BE2C (cell line): ENCODE measurements at regions not wholly inside any gene's neighbourhood (a gene's known extent, or its start where the extent isn't known, plus 50 kb on each side); places are given as distances from the start of the nearest gene placed in this dataset.

ENCODE experiments used
- DNase-seq: peaks from one replicate; pipeline ENCODE4 v3.0.0-alpha.2; 2020
- H3K27me3 ChIP-seq: fragments of 250-450 bp; sonication (Bioruptor Pico); 2 replicates; pipeline ENCODE4 v1.5.1; 2020; ENCODE audit warnings: mild to moderate bottlenecking
- H3K36me3 ChIP-seq: fragments of 250-450 bp; sonication (Bioruptor Pico); 2 replicates; pipeline ENCODE4 v1.5.1; 2020; ENCODE audit warnings: mild to moderate bottlenecking
- H3K4me1 ChIP-seq: fragments of 250-450 bp; sonication (Bioruptor Pico); 2 replicates; pipeline ENCODE4 v1.5.1; 2020
- H3K4me3 ChIP-seq: 2 replicates; pipeline ENCODE4 v1.5.1; 2011; ENCODE audit warnings: low read depth, low read length
- H3K9me3 ChIP-seq: fragments of 250-450 bp; sonication (Bioruptor Pico); 2 replicates; pipeline ENCODE4 v1.5.1; 2020
- CTCF ChIP-seq: IDR thresholded peaks from 2 replicates; pipeline ENCODE4 v1.5.1; 2012; ENCODE audit warnings: mild to moderate bottlenecking, low read depth, low read length

GRCh38 chr4:19531906-19532848 lies 719.5 kb upstream of the SLIT2 start:
- no peaks in the 10 kb centered on the region for H3K9me3 ChIP-seq
- DNase-seq: no peak
- no peak for TF ChIP-seq CTCF

GRCh38 chr4:19523964-19524363 lies 727.7 kb upstream of the SLIT2 start:
- DNase-seq: no peak
- TF ChIP-seq CTCF: no peak
- no peak overlapping the region for H3K4me3 ChIP-seq

More at GRCh38 chr4:19531906-19532848, 719.5 kb upstream of the SLIT2 start:
- no peaks in the 10 kb centered on the region for H3K27me3 ChIP-seq
- no peak overlapping the region for H3K4me3 ChIP-seq
- no peaks in the 10 kb centered on the region for H3K4me1 ChIP-seq
- H3K36me3 ChIP-seq: no peaks in the 10 kb centered on the region

GRCh38 chr4:19522966-19523365 lies 728.7 kb upstream of the SLIT2 start:
- no peaks in the 10 kb centered on the region for H3K9me3 ChIP-seq
- H3K4me1 ChIP-seq: no peaks in the 10 kb centered on the region
- no peak overlapping the region for H3K4me3 ChIP-seq
- TF ChIP-seq CTCF: no peak
- H3K36me3 ChIP-seq: no peaks in the 10 kb centered on the region
- DNase-seq: no peak
- no peaks in the 10 kb centered on the region for H3K27me3 ChIP-seq

More at GRCh38 chr4:19523964-19524363, 727.7 kb upstream of the SLIT2 start:
- Histone ChIP-seq H3K36me3 (no peaks in the 10 kb centered on the region), H3K27me3 (no peaks in the 10 kb centered on the region), H3K4me1 (no peaks in the 10 kb centered on the region), H3K9me3 (no peaks in the 10 kb centered on the region)

- H3K4me3 ChIP-seq: no peak overlapping the region
- H3K36me3 ChIP-seq: no peaks in the 10 kb centered on the region
- H3K27me3 ChIP-seq: no peaks in the 10 kb centered on the region
- no peak for TF ChIP-seq CTCF
- H3K4me1 ChIP-seq: no peaks in the 10 kb centered on the region
- DNase-seq: no peak
- H3K9me3 ChIP-seq: no peaks in the 10 kb centered on the region
Observed at GRCh38 chr4:19520939-19521520, 730.7 kb upstream of the SLIT2 start.

GRCh38 chr4:19514276-19515070 lies 737.2 kb upstream of the SLIT2 start:
- no peaks in the 10 kb centered on the region for H3K36me3 ChIP-seq
- H3K27me3 ChIP-seq: no peaks in the 10 kb centered on the region
- no peak overlapping the region for H3K4me3 ChIP-seq
- no peak for DNase-seq
- no peaks in the 10 kb centered on the region for H3K4me1 ChIP-seq
- no peak for TF ChIP-seq CTCF
- H3K9me3 ChIP-seq: no peaks in the 10 kb centered on the region
